Nephron progenitor cell (in vitro differentiated cells): ENCODE measurements at regions not wholly inside any gene's neighbourhood (a gene's known extent, or its start where the extent isn't known, plus 50 kb on each side); places are given as distances from the start of the nearest gene placed in this dataset.

Experiments used
- DNase-seq: peaks from one replicate; pipeline ENCODE4 v3.0.0; 2021
- H3K27ac Mint-ChIP-seq: 2 replicates; pipeline ENCODE4 v1.8.0; 2021; ENCODE audit warnings: mild to moderate bottlenecking, moderate library complexity, mixed read lengths
- H3K27me3 Mint-ChIP-seq: 2 replicates; pipeline ENCODE4 v1.8.0; 2021; ENCODE audit warnings: mild to moderate bottlenecking, low read depth, mixed read lengths; ENCODE audit not compliant: poor library complexity
- H3K36me3 Mint-ChIP-seq: 2 replicates; pipeline ENCODE4 v1.8.0; 2021; ENCODE audit warnings: low read depth, mixed read lengths
- H3K4me1 Mint-ChIP-seq: 2 replicates; pipeline ENCODE4 v1.8.0; 2021; ENCODE audit warnings: mixed read lengths
- H3K4me3 Mint-ChIP-seq: 2 replicates; pipeline ENCODE4 v1.8.0; 2021; ENCODE audit warnings: mild to moderate bottlenecking, moderate library complexity, mixed read lengths
- H3K9me3 Mint-ChIP-seq: 2 replicates; pipeline ENCODE4 v1.8.0; 2021; ENCODE audit warnings: mild to moderate bottlenecking, moderate library complexity, mixed read lengths
- TF ChIP-seq, protein P1 (sequence below): fragments of 200-600 bp; sonication (generic); IDR thresholded peaks from 2 replicates; pipeline ENCODE4 v1.5.0; 2021; ENCODE audit warnings: antibody characterized with exemption

DNA sequence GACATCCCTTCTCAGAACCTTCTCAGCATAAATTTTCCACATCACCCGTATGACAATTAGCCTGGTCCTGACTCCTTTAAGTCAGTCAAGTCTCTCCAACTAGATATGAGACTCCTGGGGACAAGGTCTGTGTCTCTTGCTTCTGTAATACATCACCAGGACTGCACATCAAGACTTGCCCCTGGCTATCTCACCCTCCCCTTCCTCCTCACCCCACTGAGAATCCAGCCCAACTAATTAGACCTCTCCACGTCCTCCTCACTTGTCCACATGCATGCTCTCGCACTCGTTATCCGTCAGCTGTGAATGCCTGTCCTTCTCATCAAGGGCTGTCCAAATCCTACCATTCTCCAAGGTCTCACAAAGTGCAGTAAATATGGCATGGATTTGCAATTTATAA is 542.8 kb downstream of the PTPRU start:
- Mint-ChIP-seq H3K4me1 (no peaks in the 10 kb centered on the region), H3K36me3 (no peaks in the 10 kb centered on the region), H3K27ac (no peak overlapping the region), H3K9me3 (peaks cover 21% of the 10 kb centered on the region), H3K4me3 (no peak overlapping the region), H3K27me3 (peaks cover 28% of the 10 kb centered on the region)
- no peak for DNase-seq
- TF ChIP-seq, protein P1, sequence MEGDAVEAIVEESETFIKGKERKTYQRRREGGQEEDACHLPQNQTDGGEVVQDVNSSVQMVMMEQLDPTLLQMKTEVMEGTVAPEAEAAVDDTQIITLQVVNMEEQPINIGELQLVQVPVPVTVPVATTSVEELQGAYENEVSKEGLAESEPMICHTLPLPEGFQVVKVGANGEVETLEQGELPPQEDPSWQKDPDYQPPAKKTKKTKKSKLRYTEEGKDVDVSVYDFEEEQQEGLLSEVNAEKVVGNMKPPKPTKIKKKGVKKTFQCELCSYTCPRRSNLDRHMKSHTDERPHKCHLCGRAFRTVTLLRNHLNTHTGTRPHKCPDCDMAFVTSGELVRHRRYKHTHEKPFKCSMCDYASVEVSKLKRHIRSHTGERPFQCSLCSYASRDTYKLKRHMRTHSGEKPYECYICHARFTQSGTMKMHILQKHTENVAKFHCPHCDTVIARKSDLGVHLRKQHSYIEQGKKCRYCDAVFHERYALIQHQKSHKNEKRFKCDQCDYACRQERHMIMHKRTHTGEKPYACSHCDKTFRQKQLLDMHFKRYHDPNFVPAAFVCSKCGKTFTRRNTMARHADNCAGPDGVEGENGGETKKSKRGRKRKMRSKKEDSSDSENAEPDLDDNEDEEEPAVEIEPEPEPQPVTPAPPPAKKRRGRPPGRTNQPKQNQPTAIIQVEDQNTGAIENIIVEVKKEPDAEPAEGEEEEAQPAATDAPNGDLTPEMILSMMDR = no peak

- DNase-seq = no peak
- Mint-ChIP-seq H3K4me3 (no peak overlapping the region), H3K4me1 (no peaks in the 10 kb centered on the region), H3K27me3 (peaks cover 27% of the 10 kb centered on the region), H3K27ac (no peak overlapping the region), H3K36me3 (no peaks in the 10 kb centered on the region), H3K9me3 (peaks cover 22% of the 10 kb centered on the region)
- TF ChIP-seq, protein P1 = no peak
Measured at GRCh38 chr1:29777522-29777921, 541.2 kb downstream of the PTPRU start.

- TF ChIP-seq, protein P1 = no peak
- Mint-ChIP-seq H3K36me3 (no peaks in the 10 kb centered on the region), H3K27me3 (peaks cover 4% of the 10 kb centered on the region)
Measured at GRCh38 chr1:29774355-29774754, 538.0 kb downstream of the PTPRU start.

DNA sequence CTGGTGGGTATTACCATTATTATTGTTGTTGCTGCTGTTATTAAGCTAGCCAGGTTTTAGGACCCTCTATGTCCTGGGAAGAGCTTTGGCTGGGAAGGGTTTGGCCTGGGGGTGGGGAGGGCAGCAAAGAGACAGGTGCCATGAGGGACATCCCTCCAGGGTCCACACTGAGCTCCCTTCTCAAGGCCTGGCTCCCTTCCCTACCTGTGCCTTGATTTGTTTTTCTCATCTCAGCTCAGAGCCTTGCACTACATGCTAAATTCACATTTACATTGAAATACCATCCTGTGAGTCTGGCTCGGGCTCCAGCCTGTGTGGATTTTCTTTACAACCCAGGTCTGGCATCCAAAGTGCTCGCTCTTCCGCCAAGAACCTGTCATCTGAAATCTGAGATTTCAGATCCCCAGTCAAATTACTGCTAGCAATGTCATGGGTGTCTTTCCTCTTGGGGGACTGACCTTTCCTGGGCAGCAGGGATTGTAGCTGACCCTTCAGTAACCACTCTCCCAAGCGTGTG is 536.3 kb downstream of the PTPRU start:
- TF ChIP-seq, protein P1 = no peak
- Mint-ChIP-seq H3K36me3 (no peaks in the 10 kb centered on the region), H3K27me3 (peaks cover 12% of the 10 kb centered on the region), H3K27ac (no peak overlapping the region), H3K9me3 (peaks cover 22% of the 10 kb centered on the region), H3K4me3 (no peak overlapping the region), H3K4me1 (no peaks in the 10 kb centered on the region)
- no peak for DNase-seq

More at GRCh38 chr1:29774355-29774754, 538.0 kb downstream of the PTPRU start:
- DNase-seq = no peak
- no peak overlapping the region for H3K27ac Mint-ChIP-seq
- no peak overlapping the region for H3K4me3 Mint-ChIP-seq
- peaks cover 22% of the 10 kb centered on the region for H3K9me3 Mint-ChIP-seq
- no peaks in the 10 kb centered on the region for H3K4me1 Mint-ChIP-seq

DNA sequence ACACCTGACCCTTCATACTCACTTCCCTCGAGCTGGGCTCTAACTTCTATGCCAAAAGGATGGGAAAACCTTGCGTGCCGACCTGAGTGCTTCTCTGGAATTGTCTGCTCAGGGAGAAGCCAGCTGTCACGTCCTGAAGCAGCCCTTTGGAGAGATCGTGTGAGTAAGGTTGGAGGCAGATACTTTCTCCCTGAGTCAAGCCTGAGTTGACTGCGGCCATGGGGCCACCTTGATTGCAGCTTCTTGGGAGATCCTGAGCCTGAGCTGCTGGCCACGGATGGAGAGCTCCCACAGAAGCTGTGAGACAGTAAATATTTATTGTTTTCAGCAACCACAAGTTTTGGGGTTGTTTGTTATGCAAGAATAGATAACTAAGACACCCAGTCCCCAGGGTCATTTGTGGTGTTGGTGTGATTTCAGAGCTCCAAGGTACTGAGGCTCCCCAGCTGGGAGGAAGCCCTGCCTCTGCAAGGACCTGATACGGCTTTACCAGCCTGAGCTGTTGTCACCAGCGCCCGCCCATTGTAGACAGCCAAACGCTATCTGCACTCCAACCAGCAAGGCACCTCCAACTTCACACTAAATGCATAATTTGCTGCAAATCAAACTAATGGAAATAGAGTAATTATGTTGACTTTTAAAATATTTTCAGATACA is 531.6 kb downstream of the PTPRU start:
- Mint-ChIP-seq H3K4me3 (no peak overlapping the region), H3K27me3 (peaks cover 14% of the 10 kb centered on the region), H3K9me3 (no peaks in the 10 kb centered on the region), H3K27ac (no peak overlapping the region), H3K36me3 (no peaks in the 10 kb centered on the region), H3K4me1 (no peaks in the 10 kb centered on the region)
- no peak for DNase-seq
- TF ChIP-seq, protein P1 = no peak
